RWPE2 (cell line): ENCODE measurements at regions not wholly inside any gene's neighbourhood (a gene's known extent, or its start where the extent isn't known, plus 50 kb on each side); places are given as distances from the start of the nearest gene placed in this dataset.

Experiments
- ATAC-seq: fragments of 200-7000 bp; cut with Tn5 transposase; 3 replicates; pipeline ENCODE4 v1.9.1; 2021; ENCODE audit warnings: low read depth
- DNase-seq: peaks from one replicate; pipeline ENCODE4 v3.0.0-alpha.2; 2020; ENCODE audit warnings: low spot score
- H3K27ac ChIP-seq: fragments of 450-650 bp; 2 replicates; pipeline ENCODE4 v1.5.1; 2017; ENCODE audit warnings: mild to moderate bottlenecking; ENCODE audit not compliant: poor library complexity, severe bottlenecking
- H3K27me3 ChIP-seq: fragments of 250-450 bp; sonication (Bioruptor Pico); 2 replicates; pipeline ENCODE4 v1.5.1; 2021; ENCODE audit warnings: mild to moderate bottlenecking, moderate library complexity; ENCODE audit not compliant: insufficient read depth, poor library complexity, severe bottlenecking
- H3K36me3 ChIP-seq: fragments of 250-450 bp; sonication (Bioruptor Pico); 2 replicates; pipeline ENCODE4 v1.5.1; 2020; ENCODE audit warnings: low read depth, mild to moderate bottlenecking, moderate library complexity
- H3K4me1 ChIP-seq: fragments of 250-450 bp; sonication (Bioruptor Pico); 2 replicates; pipeline ENCODE4 v1.5.1; 2021; ENCODE audit warnings: mild to moderate bottlenecking, moderate library complexity; ENCODE audit not compliant: insufficient read depth, poor library complexity, severe bottlenecking
- H3K4me3 ChIP-seq: fragments of 250-450 bp; sonication (Bioruptor Pico); 2 replicates; pipeline ENCODE4 v1.5.1; 2021; ENCODE audit warnings: mild to moderate bottlenecking, moderate library complexity; ENCODE audit not compliant: severe bottlenecking
- H3K9me3 ChIP-seq: fragments of 250-450 bp; sonication (Bioruptor Pico); 2 replicates; pipeline ENCODE4 v1.5.1; 2021; ENCODE audit warnings: mild to moderate bottlenecking, moderate library complexity; ENCODE audit not compliant: severe bottlenecking
- TF ChIP-seq, protein P1 (sequence below): fragments of 450-650 bp; IDR thresholded peaks from one replicate; pipeline ENCODE4 v1.5.1; 2017; ENCODE audit warnings: mild to moderate bottlenecking, moderate library complexity; ENCODE audit not compliant: poor library complexity, severe bottlenecking

- DNase-seq (no peak), ATAC-seq (peak; percentile 80)
- Histone ChIP-seq H3K36me3 (no peaks in the 10 kb centered on the region), H3K4me1 (peaks cover 10% of the 10 kb centered on the region), H3K9me3 (no peaks in the 10 kb centered on the region), H3K27me3 (no peaks in the 10 kb centered on the region), H3K27ac (peak overlapping the region; percentile 36), H3K4me3 (no peak overlapping the region)
- TF ChIP-seq, protein P1, sequence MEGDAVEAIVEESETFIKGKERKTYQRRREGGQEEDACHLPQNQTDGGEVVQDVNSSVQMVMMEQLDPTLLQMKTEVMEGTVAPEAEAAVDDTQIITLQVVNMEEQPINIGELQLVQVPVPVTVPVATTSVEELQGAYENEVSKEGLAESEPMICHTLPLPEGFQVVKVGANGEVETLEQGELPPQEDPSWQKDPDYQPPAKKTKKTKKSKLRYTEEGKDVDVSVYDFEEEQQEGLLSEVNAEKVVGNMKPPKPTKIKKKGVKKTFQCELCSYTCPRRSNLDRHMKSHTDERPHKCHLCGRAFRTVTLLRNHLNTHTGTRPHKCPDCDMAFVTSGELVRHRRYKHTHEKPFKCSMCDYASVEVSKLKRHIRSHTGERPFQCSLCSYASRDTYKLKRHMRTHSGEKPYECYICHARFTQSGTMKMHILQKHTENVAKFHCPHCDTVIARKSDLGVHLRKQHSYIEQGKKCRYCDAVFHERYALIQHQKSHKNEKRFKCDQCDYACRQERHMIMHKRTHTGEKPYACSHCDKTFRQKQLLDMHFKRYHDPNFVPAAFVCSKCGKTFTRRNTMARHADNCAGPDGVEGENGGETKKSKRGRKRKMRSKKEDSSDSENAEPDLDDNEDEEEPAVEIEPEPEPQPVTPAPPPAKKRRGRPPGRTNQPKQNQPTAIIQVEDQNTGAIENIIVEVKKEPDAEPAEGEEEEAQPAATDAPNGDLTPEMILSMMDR: no peak
These were observed 307.8 kb upstream of the GIMD1 start for GRCh38 chr4:106676173-106676921.

DNA sequence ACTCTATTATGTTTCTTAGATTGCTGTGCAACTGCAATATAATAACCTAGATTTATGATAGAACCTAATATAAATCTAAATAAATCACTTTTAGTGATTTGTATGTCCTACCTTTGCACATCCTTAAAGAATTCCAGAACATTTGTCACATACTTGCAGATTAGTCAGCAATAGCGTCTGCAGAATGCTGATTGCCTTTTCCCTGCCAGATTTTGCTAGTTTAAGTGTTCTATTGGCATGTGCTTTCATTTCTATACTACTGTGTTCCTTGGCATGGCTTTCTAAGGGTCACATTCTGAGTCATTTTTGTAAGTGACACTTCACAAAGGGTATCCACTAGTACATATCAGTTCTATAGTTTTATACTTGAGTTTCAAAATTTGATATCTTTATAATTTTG, 303.1 kb upstream of the GIMD1 start:
- Histone ChIP-seq H3K4me3 (no peak overlapping the region), H3K36me3 (no peaks in the 10 kb centered on the region), H3K27ac (no peak overlapping the region), H3K27me3 (no peaks in the 10 kb centered on the region), H3K9me3 (no peaks in the 10 kb centered on the region), H3K4me1 (peaks cover 7% of the 10 kb centered on the region)
- DNase-seq: no peak
- TF ChIP-seq, protein P1: no peak
- no peak for ATAC-seq

GRCh38 chr4:106670976-106671375, 302.4 kb upstream of the GIMD1 start:
- Histone ChIP-seq H3K36me3 (no peaks in the 10 kb centered on the region), H3K27ac (no peak overlapping the region), H3K4me3 (no peak overlapping the region), H3K4me1 (peaks cover 1% of the 10 kb centered on the region), H3K9me3 (no peaks in the 10 kb centered on the region), H3K27me3 (no peaks in the 10 kb centered on the region)
- no peak for DNase-seq
- no peak for ATAC-seq
- TF ChIP-seq, protein P1: no peak

DNA sequence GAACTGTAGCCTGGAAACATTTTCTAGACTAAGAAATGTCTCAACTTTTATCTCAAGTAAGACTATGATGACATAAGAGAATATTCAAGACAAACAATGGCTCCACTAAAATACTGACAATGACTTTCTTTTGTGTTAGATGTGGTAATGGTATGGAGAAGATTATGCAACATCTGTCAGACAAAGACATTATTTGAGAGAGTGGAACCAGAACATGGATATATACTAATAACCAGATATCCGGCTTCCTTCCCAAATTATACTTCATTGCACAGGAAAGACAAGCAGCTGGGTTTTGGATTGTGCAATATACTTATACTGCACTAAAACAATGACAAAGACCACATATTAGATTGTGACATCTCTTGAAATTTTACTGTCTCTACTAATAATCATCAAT, 290.8 kb upstream of the GIMD1 start:
- ATAC-seq: no peak
- no peak for DNase-seq
- no peak overlapping the region for H3K27ac ChIP-seq

DNA sequence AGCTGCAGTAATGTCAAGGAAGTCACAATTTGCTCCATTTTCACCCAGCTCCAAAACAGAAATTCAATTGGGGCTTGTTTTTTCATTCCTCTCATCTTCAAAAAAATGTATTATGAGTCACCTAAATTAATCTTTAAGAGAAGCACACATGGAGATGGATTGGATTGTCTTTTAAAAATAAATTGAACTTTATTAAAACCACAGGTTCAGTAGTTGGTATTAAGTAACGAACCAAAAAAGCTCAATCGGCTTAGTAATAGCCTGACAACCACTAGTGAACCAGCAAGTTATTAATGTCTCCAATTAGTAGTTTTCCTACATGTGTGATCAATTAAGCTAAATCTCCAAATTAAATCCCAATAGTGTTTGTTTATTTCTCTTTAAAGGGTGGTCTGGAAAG, 283.5 kb upstream of the GIMD1 start:
- no peak for ATAC-seq
- Histone ChIP-seq H3K27ac (no peak overlapping the region), H3K9me3 (no peaks in the 10 kb centered on the region), H3K4me3 (no peak overlapping the region), H3K4me1 (no peaks in the 10 kb centered on the region), H3K36me3 (no peaks in the 10 kb centered on the region), H3K27me3 (no peaks in the 10 kb centered on the region)
- DNase-seq: no peak
- TF ChIP-seq, protein P1: no peak

More for the DNA sequence above, 290.8 kb upstream of the GIMD1 start:
- no peaks in the 10 kb centered on the region for H3K36me3 ChIP-seq
- TF ChIP-seq, protein P1: no peak
- H3K9me3 ChIP-seq: no peaks in the 10 kb centered on the region
- H3K27me3 ChIP-seq: no peaks in the 10 kb centered on the region
- H3K4me3 ChIP-seq: no peak overlapping the region
- H3K4me1 ChIP-seq: no peaks in the 10 kb centered on the region
